Psoas muscle (tissue), 7 donors: ENCODE measurements at regions not wholly inside any gene's neighbourhood (a gene's known extent, or its start where the extent isn't known, plus 50 kb on each side); places are given as distances from the start of the nearest gene placed in this dataset.

ENCODE experiments used
- ATAC-seq, 4 donors: fragments of 200-7000 bp; cut with Tn5 transposase; one replicate each; pipeline ENCODE4 v1.9.1; 2020; ENCODE audit warnings: moderate library complexity in 3 of 4, mild to moderate bottlenecking in 2 of 4
- DNase-seq, 2 donors: peaks; one replicate each; pipeline ENCODE4 v3.0.0-alpha.2; 2020
- H3K27ac ChIP-seq: fragments of 200-600 bp; one replicate; pipeline ENCODE4 v1.8.0; 2022
- H3K27me3 ChIP-seq, 3 donors: fragments of 200-600 bp in 1 of 3; one replicate each; pipeline versions ENCODE4 v1.6.1 to v1.8.0; 2013 to 2022; ENCODE audit warnings: low read length in 2 of 3, mild to moderate bottlenecking in 2 of 3, moderate library complexity in 1 of 3; ENCODE audit not compliant: insufficient read depth in 3 of 3
- H3K36me3 ChIP-seq, 2 donors: fragments of 200-600 bp in 1 of 2; one replicate each; pipeline versions ENCODE4 v1.6.1 to v1.8.0; 2013 to 2022; ENCODE audit warnings: low read depth in 1 of 2, mild to moderate bottlenecking in 1 of 2, moderate library complexity in 1 of 2; ENCODE audit not compliant: insufficient read depth in 1 of 2
- H3K4me1 ChIP-seq: fragments of 200-600 bp; one replicate; pipeline ENCODE4 v1.8.0; 2022
- H3K4me3 ChIP-seq: fragments of 200-600 bp; one replicate; pipeline ENCODE4 v1.8.0; 2022; ENCODE audit warnings: mild to moderate bottlenecking
- H3K9me3 ChIP-seq: fragments of 200-600 bp; one replicate; pipeline ENCODE4 v1.8.0; 2022
- CTCF ChIP-seq: fragments of 200-600 bp; IDR thresholded peaks from one replicate; pipeline ENCODE4 v1.8.0; 2022; ENCODE audit warnings: antibody characterized with exemption
- WGBS, 3 donors: extraction: QIAGEN DNeasy Blood & Tissue Kit; methylation state at CpG; one replicate each; pipeline versions ENCODE4 v1.1.6 to v1.1.7; 2013; 5-methylcytosine and 5-hydroxymethylcytosine counted together
- intact Hi-C, 2 donors: fragments of 100-400 bp; cut with DNase I; formaldehyde crosslinking; loops; one replicate each; pipeline versions ENCODE4 v1.11.0 to v1.14.2; 2022
- donor health status: healthy with polysubstance abuse.
- donor health status: DM: no; HTN: no; CAD: no; lungs with moderate emphysema.
- donor health status: Bipolar disorder and iron deficiency.
- donor health status: healthy.
- donor health status: DM: yes; HTN: yes; CAD: no.
- donor health status: DM: no; HTN: no; CAD: no.
- donor health status: DM: yes; HTN: yes; CAD: no.

- DNase-seq (no peak), ATAC-seq (no peak)
- 87 to 93% (median 89%) methylated on average over 5 of the region's 5 CpGs for WGBS, 3 donors
- TF ChIP-seq CTCF: no peak
- Histone ChIP-seq H3K4me1 (no peaks in the 10 kb centered on the region), H3K36me3 (no peaks in the 10 kb centered on the region), H3K27me3 (peaks cover 0 to 60% (median 26%) of the 10 kb centered on the region in 3 donors), H3K9me3 (peaks cover 9% of the 10 kb centered on the region), H3K27ac (no peak overlapping the region), H3K4me3 (no peak overlapping the region)
- intact Hi-C loops: no loop called here
These were observed 66.1 kb downstream of the FOXL3 start for GRCh38 chr7:356087-356486.

- ATAC-seq (no peak), DNase-seq (no peak)
- H3K36me3 ChIP-seq: no peaks in the 10 kb centered on the region
- H3K4me1 ChIP-seq: no peaks in the 10 kb centered on the region
- H3K9me3 ChIP-seq: peaks cover 9% of the 10 kb centered on the region
- 60 to 72% (median 65%) methylated on average over 20 to 24 of the region's 24 CpGs for WGBS, 3 donors
- no peak for TF ChIP-seq CTCF
- peaks cover 0 to 58% (median 22%) of the 10 kb centered on the region in 3 donors for H3K27me3 ChIP-seq
- no peak overlapping the region for H3K27ac ChIP-seq
- intact Hi-C loops: no loop called here
- no peak overlapping the region for H3K4me3 ChIP-seq
These were observed 66.9 kb downstream of the FOXL3 start for GRCh38 chr7:356691-357462.

- Histone ChIP-seq H3K27ac (no peak overlapping the region), H3K4me1 (no peaks in the 10 kb centered on the region), H3K36me3 (no peaks in the 10 kb centered on the region), H3K27me3 (peaks cover 0 to 54% (median 19%) of the 10 kb centered on the region in 3 donors), H3K4me3 (no peak overlapping the region), H3K9me3 (peaks cover 9% of the 10 kb centered on the region)
- intact Hi-C loops: no loop called here
- TF ChIP-seq CTCF: no peak
- ATAC-seq: no peak
- 69 to 77% (median 74%) methylated on average over 11 to 12 of the region's 12 CpGs for WGBS, 3 donors
- DNase-seq: no peak
These were observed 67.7 kb downstream of the FOXL3 start for GRCh38 chr7:357531-358209.

GRCh38 chr7:358352-358751 lies 68.4 kb downstream of the FOXL3 start:
- Histone ChIP-seq H3K27ac (no peak overlapping the region), H3K9me3 (peaks cover 9% of the 10 kb centered on the region), H3K36me3 (no peaks in the 10 kb centered on the region), H3K4me3 (no peak overlapping the region), H3K27me3 (peaks cover 0 to 54% (median 19%) of the 10 kb centered on the region in 3 donors), H3K4me1 (no peaks in the 10 kb centered on the region)
- WGBS, 3 donors: 91 to 100% (median 95%) methylated on average over 1 of the region's 1 CpG
- DNase-seq: peak in 1 of 2 donors; percentile 8
- intact Hi-C loops: no loop called here
- no peak for TF ChIP-seq CTCF
- ATAC-seq: no peak
